HG02852 (cell line): ENCODE measurements at regions not wholly inside any gene's neighbourhood (a gene's known extent, or its start where the extent isn't known, plus 50 kb on each side); places are given as distances from the start of the nearest gene placed in this dataset.

Source experiments
- ATAC-seq: cut with Tn5 transposase; IDR thresholded peaks from one replicate; pipeline ENCODE4 v1.9.1; 2021; ENCODE audit warnings: mild to moderate bottlenecking, moderate library complexity; ENCODE audit not compliant: unreplicated experiment

GRCh38 chr7:131197920-131198615, 129.6 kb upstream of the MKLN1 start:
- ATAC-seq, result no peak

GRCh38 chr7:131202451-131202850, 125.2 kb upstream of the MKLN1 start:
- ATAC-seq, result no peak

GRCh38 chr7:131203291-131203976, 124.2 kb upstream of the MKLN1 start:
- ATAC-seq, result no peak

- ATAC-seq, result no peak
Measured at GRCh38 chr7:131208777-131209176, 118.9 kb upstream of the MKLN1 start.

- ATAC-seq, result no peak
Measured at GRCh38 chr7:131210618-131211017, 117.1 kb upstream of the MKLN1 start.

GRCh38 chr7:131211500-131211899, 116.2 kb upstream of the MKLN1 start:
- ATAC-seq, result no peak

- no peak for ATAC-seq
Measured at GRCh38 chr7:131212114-131212513, 115.6 kb upstream of the MKLN1 start.

- peak; percentile 66 for ATAC-seq
Measured at GRCh38 chr7:131218727-131219128, 108.9 kb upstream of the MKLN1 start.

GRCh38 chr7:131219312-131220041, 108.2 kb upstream of the MKLN1 start:
- ATAC-seq, result no peak

GRCh38 chr7:131221061-131221460, 106.6 kb upstream of the MKLN1 start:
- no peak for ATAC-seq

- no peak for ATAC-seq
Measured at GRCh38 chr7:131222171-131222570, 105.5 kb upstream of the MKLN1 start.

GRCh38 chr7:131223151-131223550, 104.5 kb upstream of the MKLN1 start:
- no peak for ATAC-seq

GRCh38 chr7:131224996-131225395, 102.7 kb upstream of the MKLN1 start:
- no peak for ATAC-seq

GRCh38 chr7:131225619-131226513, 101.8 kb upstream of the MKLN1 start:
- no peak for ATAC-seq

- no peak for ATAC-seq
Measured at GRCh38 chr7:131226514-131226865, 101.2 kb upstream of the MKLN1 start.

- peak; percentile 88 for ATAC-seq
Measured at GRCh38 chr7:131231381-131232220, 96.1 kb upstream of the MKLN1 start.

- ATAC-seq, result no peak
Measured at GRCh38 chr7:131232768-131233167, 94.9 kb upstream of the MKLN1 start.

- ATAC-seq, result no peak
Measured at GRCh38 chr7:131233193-131233592, 94.5 kb upstream of the MKLN1 start.

GRCh38 chr7:131234719-131235488, 92.8 kb upstream of the MKLN1 start:
- no peak for ATAC-seq
